ENCODE measurements at regions not wholly inside any gene's neighbourhood (a gene's known extent, or its start where the extent isn't known, plus 50 kb on each side); places are given as distances from the start of the nearest gene placed in this dataset.

DNA sequence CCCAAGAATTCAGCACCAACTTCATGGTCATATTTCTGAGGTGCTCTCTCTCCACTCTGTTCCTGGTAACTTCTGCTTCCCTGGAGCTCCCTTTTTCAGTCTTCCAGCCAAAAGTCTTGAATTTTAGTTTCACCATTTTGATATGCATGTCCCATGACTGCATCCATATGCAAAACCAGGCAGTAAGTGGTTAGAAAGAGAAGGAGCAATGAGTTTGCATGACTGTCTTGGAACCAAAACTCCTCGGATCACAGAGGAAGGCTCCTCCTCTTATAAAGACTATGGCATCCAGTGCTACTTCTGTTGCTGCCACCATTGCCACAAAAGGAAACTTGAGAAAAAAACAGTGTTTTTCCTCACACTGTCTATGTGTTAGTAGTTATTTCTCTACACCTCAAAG lies 269.1 kb upstream of the GLI3 start:
- Mint-ChIP-seq H3K36me3 (ENCODE audit: low read depth) (no peaks in the 10 kb centered on the region), H3K9me3 (no peaks in the 10 kb centered on the region), H3K27ac (ENCODE audit: unreplicated experiment) (no peak overlapping the region), H3K4me1 (peaks cover 4% of the 10 kb centered on the region), H3K4me3 (no peak overlapping the region), H3K27me3 (ENCODE audit: low read depth) (no peaks in the 10 kb centered on the region)
- TF ChIP-seq, protein P1, sequence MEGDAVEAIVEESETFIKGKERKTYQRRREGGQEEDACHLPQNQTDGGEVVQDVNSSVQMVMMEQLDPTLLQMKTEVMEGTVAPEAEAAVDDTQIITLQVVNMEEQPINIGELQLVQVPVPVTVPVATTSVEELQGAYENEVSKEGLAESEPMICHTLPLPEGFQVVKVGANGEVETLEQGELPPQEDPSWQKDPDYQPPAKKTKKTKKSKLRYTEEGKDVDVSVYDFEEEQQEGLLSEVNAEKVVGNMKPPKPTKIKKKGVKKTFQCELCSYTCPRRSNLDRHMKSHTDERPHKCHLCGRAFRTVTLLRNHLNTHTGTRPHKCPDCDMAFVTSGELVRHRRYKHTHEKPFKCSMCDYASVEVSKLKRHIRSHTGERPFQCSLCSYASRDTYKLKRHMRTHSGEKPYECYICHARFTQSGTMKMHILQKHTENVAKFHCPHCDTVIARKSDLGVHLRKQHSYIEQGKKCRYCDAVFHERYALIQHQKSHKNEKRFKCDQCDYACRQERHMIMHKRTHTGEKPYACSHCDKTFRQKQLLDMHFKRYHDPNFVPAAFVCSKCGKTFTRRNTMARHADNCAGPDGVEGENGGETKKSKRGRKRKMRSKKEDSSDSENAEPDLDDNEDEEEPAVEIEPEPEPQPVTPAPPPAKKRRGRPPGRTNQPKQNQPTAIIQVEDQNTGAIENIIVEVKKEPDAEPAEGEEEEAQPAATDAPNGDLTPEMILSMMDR (conservative IDR thresholded peaks at IDR 0.05) = no peak
- no peak for DNase-seq (ENCODE audit: low read depth, low spot score)

DNA sequence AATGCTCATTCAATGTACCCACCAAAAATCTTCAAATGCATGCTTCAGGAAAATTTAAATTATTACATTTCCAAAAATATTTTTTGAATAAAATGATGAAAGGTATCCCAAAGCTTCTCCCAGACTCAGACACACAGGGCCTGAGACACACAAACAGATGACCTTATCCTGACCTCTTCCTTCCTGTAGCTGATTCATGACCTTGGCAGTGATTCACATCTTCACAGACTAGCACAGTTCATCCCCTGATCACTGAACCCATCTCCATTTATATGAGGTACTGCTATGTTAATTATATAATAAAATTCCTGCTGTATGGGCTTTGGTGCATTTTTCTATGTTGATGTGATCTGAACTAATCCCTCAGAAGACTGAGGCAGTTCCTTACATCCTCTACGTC lies 265.0 kb upstream of the GLI3 start:
- Mint-ChIP-seq H3K27ac (ENCODE audit: unreplicated experiment) (no peak overlapping the region), H3K9me3 (no peaks in the 10 kb centered on the region), H3K27me3 (ENCODE audit: low read depth) (no peaks in the 10 kb centered on the region), H3K36me3 (ENCODE audit: low read depth) (no peaks in the 10 kb centered on the region), H3K4me1 (peaks cover 4% of the 10 kb centered on the region), H3K4me3 (no peak overlapping the region)
- no peak for DNase-seq (ENCODE audit: low read depth, low spot score)
- TF ChIP-seq, protein P1 (conservative IDR thresholded peaks at IDR 0.05) = no peak

DNA sequence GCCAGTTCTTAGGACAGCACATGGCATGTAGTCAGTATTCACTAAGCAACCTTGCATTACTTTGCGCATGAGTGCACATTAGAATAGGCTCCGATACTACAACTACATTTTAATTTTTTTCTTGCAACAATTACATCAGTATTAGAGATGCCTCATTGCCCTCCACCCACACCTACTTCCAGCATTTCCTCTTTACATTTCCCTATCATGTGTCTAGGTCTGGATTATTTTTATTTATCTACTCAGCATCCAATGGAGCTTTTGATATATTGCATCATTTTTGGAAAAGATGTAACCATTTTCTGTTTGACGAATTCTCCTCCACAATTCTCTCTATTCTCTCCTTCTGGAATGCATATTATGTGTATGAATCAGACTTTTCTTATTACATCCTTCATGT lies 258.2 kb upstream of the GLI3 start:
- H3K27me3 Mint-ChIP-seq (ENCODE audit: low read depth) = peaks cover 13% of the 10 kb centered on the region
- H3K4me3 Mint-ChIP-seq = no peak overlapping the region
- H3K27ac Mint-ChIP-seq (ENCODE audit: unreplicated experiment) = no peak overlapping the region
- H3K4me1 Mint-ChIP-seq = peaks cover 27% of the 10 kb centered on the region
- no peak for DNase-seq (ENCODE audit: low read depth, low spot score)
- H3K9me3 Mint-ChIP-seq = no peaks in the 10 kb centered on the region
- H3K36me3 Mint-ChIP-seq (ENCODE audit: low read depth) = no peaks in the 10 kb centered on the region
- TF ChIP-seq, protein P1 (conservative IDR thresholded peaks at IDR 0.05) = no peak

DNA sequence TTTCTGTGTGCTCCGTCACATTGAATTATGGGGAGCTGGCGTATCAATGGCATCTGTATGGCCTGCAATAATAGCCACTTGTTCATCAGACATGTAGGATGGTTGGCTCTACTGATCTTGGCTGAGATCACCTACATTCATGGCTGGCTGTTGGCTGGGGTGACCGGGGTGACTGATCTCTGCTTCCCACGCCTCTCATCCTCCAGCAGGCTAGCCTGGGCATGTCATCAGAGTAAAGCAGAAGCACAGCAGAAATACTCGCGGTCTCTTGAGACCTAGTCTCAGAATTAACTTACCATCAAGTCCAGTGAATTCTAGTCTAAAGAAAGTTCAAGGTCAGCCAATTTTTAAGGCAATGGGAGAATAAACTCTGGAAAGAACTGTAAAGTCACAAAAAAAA lies 257.7 kb upstream of the GLI3 start:
- no peaks in the 10 kb centered on the region for H3K9me3 Mint-ChIP-seq
- peak overlapping the region; percentile 17 for H3K4me3 Mint-ChIP-seq
- H3K27me3 Mint-ChIP-seq (ENCODE audit: low read depth) = peaks cover 13% of the 10 kb centered on the region
- H3K36me3 Mint-ChIP-seq (ENCODE audit: low read depth) = no peaks in the 10 kb centered on the region
- TF ChIP-seq, protein P1 (conservative IDR thresholded peaks at IDR 0.05) = no peak
- no peak for DNase-seq (ENCODE audit: low read depth, low spot score)
- H3K27ac Mint-ChIP-seq (ENCODE audit: unreplicated experiment) = peak overlapping the region; percentile 52
- peaks cover 27% of the 10 kb centered on the region for H3K4me1 Mint-ChIP-seq

DNA sequence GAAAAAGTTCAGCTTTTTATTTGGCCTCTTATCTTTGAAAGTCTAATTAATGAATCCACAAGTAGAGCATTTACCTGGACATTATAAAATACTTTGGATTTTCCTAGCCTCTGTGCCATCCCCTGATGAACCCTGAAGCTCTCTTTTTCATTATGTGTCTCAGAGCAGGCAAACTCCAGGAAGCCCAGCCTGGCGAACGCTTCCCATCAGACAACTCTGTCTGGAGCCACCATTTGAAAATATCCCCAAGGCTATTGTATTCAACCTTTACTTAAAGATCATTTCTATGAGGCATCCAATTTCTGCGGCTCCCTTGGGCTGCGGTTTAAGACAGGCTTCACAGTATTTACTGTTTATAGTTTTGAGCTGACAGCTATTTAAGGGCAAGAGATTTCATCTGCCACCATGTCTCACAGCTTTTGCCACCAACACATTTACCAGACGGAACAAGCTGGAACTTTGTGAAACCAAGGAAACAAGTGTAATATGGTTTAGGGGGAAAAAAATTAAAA lies 257.2 kb upstream of the GLI3 start:
- H3K4me3 Mint-ChIP-seq = peak overlapping the region; percentile 89
- H3K9me3 Mint-ChIP-seq = no peaks in the 10 kb centered on the region
- H3K27me3 Mint-ChIP-seq (ENCODE audit: low read depth) = peaks cover 13% of the 10 kb centered on the region
- no peaks in the 10 kb centered on the region for H3K36me3 Mint-ChIP-seq (ENCODE audit: low read depth)
- TF ChIP-seq, protein P1 (conservative IDR thresholded peaks at IDR 0.05) = no peak
- H3K27ac Mint-ChIP-seq (ENCODE audit: unreplicated experiment) = no peak overlapping the region
- peaks cover 27% of the 10 kb centered on the region for H3K4me1 Mint-ChIP-seq
- no peak for DNase-seq (ENCODE audit: low read depth, low spot score)
